ENCODE measurements at regions not wholly inside any gene's neighbourhood (a gene's known extent, or its start where the extent isn't known, plus 50 kb on each side); places are given as distances from the start of the nearest gene placed in this dataset.
"Not testable (repeated sequence)": the region's sequence is repeated elsewhere in the genome, so short reads cannot be mapped to it uniquely, and the experiment has no call there.

DNA sequence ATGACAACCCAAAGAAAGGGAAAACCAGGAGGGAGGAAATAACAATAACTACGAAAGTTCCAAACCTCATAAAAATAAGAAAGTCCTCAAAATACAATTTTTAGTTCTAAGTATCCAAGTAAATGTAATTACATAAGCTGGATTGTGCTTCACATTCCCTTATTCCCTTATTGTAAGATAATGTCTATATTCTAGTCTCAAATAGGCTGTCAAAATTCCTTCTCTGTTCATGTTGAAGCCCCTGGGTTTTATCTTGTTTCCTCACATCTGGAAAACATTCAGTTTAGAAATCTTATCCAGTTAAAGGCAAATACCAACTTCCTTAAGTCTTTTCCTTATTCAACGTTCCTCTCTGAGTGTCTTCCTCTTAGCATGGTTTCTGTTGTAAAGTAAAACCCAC, 282.3 kb downstream of the CD109 start:
- TF ChIP-seq CTCF (IDR thresholded peaks at IDR 0.05), result no peak
- H3K36me3 Mint-ChIP-seq (ENCODE audit: low read depth), result peaks cover 10% of the 10 kb centered on the region
- peaks cover 6% of the 10 kb centered on the region for H3K4me1 Mint-ChIP-seq (ENCODE audit: low read depth)
- H3K9me3 Mint-ChIP-seq (ENCODE audit: low read depth), result peaks cover 33% of the 10 kb centered on the region
- no peak overlapping the region for H3K4me3 Mint-ChIP-seq (ENCODE audit: unreplicated experiment)
- DNase-seq (ENCODE audit: low spot score), result no peak
- H3K27me3 Mint-ChIP-seq (ENCODE audit: low read depth), result no peaks in the 10 kb centered on the region
- no peak overlapping the region for H3K27ac Mint-ChIP-seq (ENCODE audit: unreplicated experiment)

GRCh38 chr6:73972518-73972917, 276.5 kb downstream of the CD109 start:
- Mint-ChIP-seq H3K9me3 (ENCODE audit: low read depth) (peaks cover 16% of the 10 kb centered on the region), H3K4me1 (ENCODE audit: low read depth) (peaks cover 20% of the 10 kb centered on the region)
- not testable (repeated sequence) for H3K4me3 Mint-ChIP-seq (ENCODE audit: unreplicated experiment); H3K27ac Mint-ChIP-seq (ENCODE audit: unreplicated experiment); H3K36me3 Mint-ChIP-seq (ENCODE audit: low read depth); DNase-seq (ENCODE audit: low spot score); H3K27me3 Mint-ChIP-seq (ENCODE audit: low read depth)

- Mint-ChIP-seq H3K27ac (ENCODE audit: unreplicated experiment) (peak overlapping the region; percentile 62), H3K27me3 (ENCODE audit: low read depth) (no peaks in the 10 kb centered on the region), H3K4me1 (ENCODE audit: low read depth) (peaks cover 27% of the 10 kb centered on the region), H3K36me3 (ENCODE audit: low read depth) (no peaks in the 10 kb centered on the region), H3K9me3 (ENCODE audit: low read depth) (no peaks in the 10 kb centered on the region), H3K4me3 (ENCODE audit: unreplicated experiment) (no peak overlapping the region)
- peak; percentile 94 for TF ChIP-seq CTCF (IDR thresholded peaks at IDR 0.05)
- no peak for DNase-seq (ENCODE audit: low spot score)
Observed at GRCh38 chr6:73969971-73970970, 274.3 kb downstream of the CD109 start.

- H3K36me3 Mint-ChIP-seq (ENCODE audit: low read depth), result no peaks in the 10 kb centered on the region
- peaks cover 39% of the 10 kb centered on the region for H3K4me1 Mint-ChIP-seq (ENCODE audit: low read depth)
- H3K27ac Mint-ChIP-seq (ENCODE audit: unreplicated experiment), result no peak overlapping the region
- DNase-seq (ENCODE audit: low spot score), result no peak
- H3K4me3 Mint-ChIP-seq (ENCODE audit: unreplicated experiment), result no peak overlapping the region
- H3K9me3 Mint-ChIP-seq (ENCODE audit: low read depth), result no peaks in the 10 kb centered on the region
- no peak for TF ChIP-seq CTCF (IDR thresholded peaks at IDR 0.05)
- no peaks in the 10 kb centered on the region for H3K27me3 Mint-ChIP-seq (ENCODE audit: low read depth)
Observed at GRCh38 chr6:73968221-73968757, 272.3 kb downstream of the CD109 start.

- no peak for TF ChIP-seq CTCF (IDR thresholded peaks at IDR 0.05)
- Mint-ChIP-seq H3K27ac (ENCODE audit: unreplicated experiment) (no peak overlapping the region), H3K9me3 (ENCODE audit: low read depth) (peaks cover 4% of the 10 kb centered on the region), H3K4me3 (ENCODE audit: unreplicated experiment) (no peak overlapping the region), H3K27me3 (ENCODE audit: low read depth) (no peaks in the 10 kb centered on the region), H3K4me1 (ENCODE audit: low read depth) (peaks cover 39% of the 10 kb centered on the region), H3K36me3 (ENCODE audit: low read depth) (peaks cover 2% of the 10 kb centered on the region)
- DNase-seq (ENCODE audit: low spot score), result no peak
Observed at GRCh38 chr6:73965539-73966029, 269.6 kb downstream of the CD109 start.

Data from chondrocyte (in vitro differentiated cells).